Astrocyte (in vitro differentiated cells and primary cell): ENCODE measurements at regions not wholly inside any gene's neighbourhood (a gene's known extent, or its start where the extent isn't known, plus 50 kb on each side); places are given as distances from the start of the nearest gene placed in this dataset.

Source experiments
- CTCF ChIP-seq: IDR thresholded peaks from 2 replicates; pipeline ENCODE4 v1.5.1; 2011; ENCODE audit warnings: low read depth, mild to moderate bottlenecking, inconsistent platforms, low read length, moderate library complexity; ENCODE audit not compliant: insufficient read depth
- EZH2 ChIP-seq: IDR thresholded peaks from 2 replicates; pipeline ENCODE4 v1.6.1; 2012; ENCODE audit warnings: mild to moderate bottlenecking, low read length, inconsistent platforms; ENCODE audit not compliant: insufficient read depth

DNA sequence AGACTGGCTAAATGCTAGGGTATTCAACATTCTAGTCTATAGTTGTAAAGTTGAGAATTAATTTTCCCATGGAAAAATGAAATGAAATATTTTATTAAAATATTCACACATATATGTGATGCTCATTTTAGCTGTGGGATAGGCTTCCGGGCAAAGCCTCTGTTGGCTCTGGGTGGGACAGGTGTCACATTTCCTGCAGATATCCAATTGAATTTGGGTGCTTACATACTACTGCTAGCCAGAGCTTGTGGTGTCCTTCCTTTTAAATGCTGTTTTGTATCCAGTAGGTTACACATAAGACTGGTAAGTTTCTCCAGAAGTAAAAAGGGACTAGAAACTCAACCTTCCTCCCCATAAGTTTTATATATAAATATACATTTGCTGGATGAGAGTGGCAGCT is 73.8 kb downstream of the RPRM start:
- no peak for TF ChIP-seq CTCF
- TF ChIP-seq EZH2, result no peak
